ENCODE measurements at regions not wholly inside any gene's neighbourhood (a gene's known extent, or its start where the extent isn't known, plus 50 kb on each side); places are given as distances from the start of the nearest gene placed in this dataset.
"Not testable (repeated sequence)": the region's sequence is repeated elsewhere in the genome, so short reads cannot be mapped to it uniquely, and the experiment has no call there.

DNA sequence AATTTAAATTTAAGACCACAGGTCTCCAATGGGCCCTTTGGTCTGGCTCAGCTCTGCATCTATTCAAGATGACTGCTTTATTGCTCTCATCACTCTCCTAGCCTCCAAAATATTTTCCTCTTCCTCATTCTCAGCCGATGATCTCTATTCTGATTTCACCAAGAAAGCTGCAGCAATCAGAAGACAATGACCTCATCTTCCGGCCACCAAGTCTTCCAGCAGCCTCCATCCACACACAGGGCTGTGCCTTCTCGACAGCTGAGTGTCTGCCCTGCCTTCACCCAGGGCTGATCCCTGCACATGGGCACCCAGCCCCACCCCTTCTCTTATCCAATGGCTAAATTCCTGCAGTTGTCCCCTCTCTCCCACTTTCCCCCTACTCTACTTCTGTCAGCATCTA is 167.1 kb upstream of the NBPF12 start:
- H3K36me3 Mint-ChIP-seq, H3K27ac Mint-ChIP-seq, CTCF ChIA-PET, DNase-seq, H3K27me3 Mint-ChIP-seq, H3K4me1 Mint-ChIP-seq, H3K4me3 Mint-ChIP-seq, H3K9me3 Mint-ChIP-seq: not testable (repeated sequence)

DNA sequence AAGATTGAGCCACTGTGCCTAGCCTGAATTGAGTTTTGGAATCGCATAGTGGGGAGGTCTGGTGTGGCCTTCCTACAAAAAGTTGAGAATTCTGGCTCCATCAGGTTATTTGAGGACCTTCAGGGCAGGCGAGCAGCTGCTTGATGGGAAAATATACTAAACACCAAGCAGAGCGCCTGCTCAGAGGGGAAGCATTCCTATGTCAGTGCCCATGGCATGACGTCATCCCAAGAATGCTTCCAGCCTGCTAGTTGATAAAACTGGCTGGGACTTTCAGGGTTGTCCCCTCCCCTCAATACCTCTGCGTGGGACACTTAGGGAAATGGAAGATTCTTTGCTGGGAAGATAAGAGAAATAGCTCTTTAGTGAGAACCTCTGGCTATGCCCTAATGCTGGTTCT is 174.9 kb upstream of the NBPF12 start:
- H3K36me3 Mint-ChIP-seq, DNase-seq, H3K4me1 Mint-ChIP-seq, H3K4me3 Mint-ChIP-seq, H3K9me3 Mint-ChIP-seq, H3K27me3 Mint-ChIP-seq, H3K27ac Mint-ChIP-seq, CTCF ChIA-PET: not testable (repeated sequence)

DNA sequence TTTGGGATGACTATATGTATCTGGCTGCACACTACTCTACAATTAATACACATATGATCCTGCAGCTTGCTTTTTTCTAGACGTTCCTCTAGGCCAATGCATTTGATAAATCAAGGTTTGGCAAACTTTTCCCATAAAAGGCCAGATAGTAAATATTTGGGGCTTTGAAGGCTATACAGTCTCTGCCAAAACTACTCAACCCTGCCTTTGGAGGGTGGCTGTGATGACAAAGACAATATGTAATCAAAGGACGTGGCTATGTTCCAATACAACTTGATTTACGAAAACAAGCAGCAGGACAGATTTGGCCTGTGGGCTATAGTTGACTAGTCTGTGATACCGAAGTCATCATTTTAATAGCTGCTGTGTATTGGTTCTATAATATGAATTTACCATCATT is 181.3 kb upstream of the NBPF12 start:
- H3K27ac Mint-ChIP-seq, DNase-seq, CTCF ChIA-PET, H3K4me1 Mint-ChIP-seq, H3K36me3 Mint-ChIP-seq, H3K4me3 Mint-ChIP-seq, H3K9me3 Mint-ChIP-seq, H3K27me3 Mint-ChIP-seq: not testable (repeated sequence)

DNA sequence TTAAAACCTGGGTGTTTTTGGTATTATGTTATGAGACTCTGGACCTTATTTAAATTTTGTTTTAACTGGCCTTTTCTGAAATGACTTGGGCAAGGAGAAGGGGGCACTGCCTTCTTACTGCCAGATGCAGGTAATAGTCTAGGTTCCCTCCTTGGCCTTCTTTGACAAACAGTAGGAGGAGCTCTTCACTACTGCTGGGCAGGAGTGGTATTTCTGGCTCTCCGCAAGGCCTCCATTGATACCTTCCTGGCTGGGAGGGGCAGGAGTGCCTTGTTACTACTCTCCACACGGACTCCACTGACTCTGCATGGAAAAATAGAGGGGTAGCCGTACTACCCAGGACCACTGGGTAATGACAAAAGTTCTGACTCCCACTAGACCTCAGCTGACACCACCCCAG is 189.4 kb upstream of the NBPF12 start:
- H3K36me3 Mint-ChIP-seq, CTCF ChIA-PET, H3K27me3 Mint-ChIP-seq, DNase-seq, H3K27ac Mint-ChIP-seq, H3K4me3 Mint-ChIP-seq, H3K4me1 Mint-ChIP-seq, H3K9me3 Mint-ChIP-seq: not testable (repeated sequence)

DNA sequence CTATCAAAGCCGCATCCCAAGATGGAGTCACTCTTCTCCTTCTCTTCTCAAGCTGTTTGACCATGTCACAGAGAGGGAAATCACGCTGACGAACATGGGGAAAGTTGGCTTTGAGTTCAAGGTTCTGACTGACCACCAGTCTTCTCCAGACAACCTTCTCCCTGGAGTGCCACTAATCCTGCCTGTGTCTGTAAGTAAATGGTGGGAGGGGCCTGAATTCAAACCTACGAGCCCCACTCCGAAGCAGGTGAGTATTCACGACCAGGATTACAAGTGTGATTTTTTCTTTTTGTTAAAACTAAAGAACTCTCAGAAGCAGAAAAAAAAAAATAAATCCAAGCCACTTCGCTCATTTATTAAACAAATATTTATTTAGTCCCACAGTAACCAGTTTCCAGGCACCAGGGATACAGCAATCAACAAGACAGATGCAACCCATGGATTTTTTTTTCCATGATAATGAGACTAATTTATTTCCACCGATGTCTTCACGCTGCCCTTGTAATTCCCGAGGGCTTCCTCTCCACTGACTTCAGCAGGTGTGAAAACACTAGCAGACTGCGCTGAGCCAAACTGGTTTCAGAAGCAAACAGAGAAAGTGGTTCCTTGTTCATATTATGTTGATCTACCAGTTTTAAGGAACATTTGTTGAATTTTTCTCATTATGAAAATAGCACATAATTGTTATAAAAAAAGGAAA is 206.0 kb upstream of the NBPF12 start:
- DNase-seq, H3K4me1 Mint-ChIP-seq, H3K27ac Mint-ChIP-seq, H3K9me3 Mint-ChIP-seq, H3K36me3 Mint-ChIP-seq, CTCF ChIA-PET, H3K27me3 Mint-ChIP-seq, H3K4me3 Mint-ChIP-seq: not testable (repeated sequence)

DNA sequence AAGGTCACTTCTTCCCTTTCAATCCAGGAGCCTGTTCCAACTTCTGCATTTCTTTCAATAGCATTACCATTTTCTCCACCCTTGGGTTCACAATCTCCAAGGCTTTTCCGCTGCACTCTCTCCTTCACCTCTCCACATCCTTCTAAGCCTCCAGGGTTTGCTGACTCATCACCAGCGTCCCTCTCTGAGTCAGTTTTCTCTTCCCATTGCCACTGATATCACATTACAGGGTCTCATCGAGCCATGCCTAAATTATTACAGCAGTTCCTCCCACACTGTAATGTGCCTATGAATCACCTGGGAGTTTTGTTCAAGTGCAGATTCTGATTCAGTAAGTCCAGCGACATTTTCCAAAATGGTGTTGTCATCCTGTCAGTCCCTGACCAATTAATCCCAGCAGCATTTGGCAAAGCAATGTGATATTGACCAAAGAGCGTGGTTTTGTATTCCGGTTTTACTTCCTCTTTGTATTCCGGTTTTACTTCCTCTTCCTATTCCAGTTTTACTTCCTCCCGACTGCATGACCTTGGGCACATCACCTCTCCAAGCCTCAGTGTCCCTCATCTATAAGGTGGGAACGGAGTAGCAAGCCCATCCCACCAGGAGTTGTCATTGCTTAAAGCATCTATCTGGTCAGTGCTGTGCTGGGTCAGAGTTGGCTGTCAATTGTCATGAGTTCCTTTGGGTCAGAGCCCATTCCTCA is 208.3 kb upstream of the NBPF12 start:
- CTCF ChIA-PET, DNase-seq, H3K9me3 Mint-ChIP-seq, H3K36me3 Mint-ChIP-seq, H3K27me3 Mint-ChIP-seq, H3K4me3 Mint-ChIP-seq, H3K27ac Mint-ChIP-seq, H3K4me1 Mint-ChIP-seq: not testable (repeated sequence)

DNA sequence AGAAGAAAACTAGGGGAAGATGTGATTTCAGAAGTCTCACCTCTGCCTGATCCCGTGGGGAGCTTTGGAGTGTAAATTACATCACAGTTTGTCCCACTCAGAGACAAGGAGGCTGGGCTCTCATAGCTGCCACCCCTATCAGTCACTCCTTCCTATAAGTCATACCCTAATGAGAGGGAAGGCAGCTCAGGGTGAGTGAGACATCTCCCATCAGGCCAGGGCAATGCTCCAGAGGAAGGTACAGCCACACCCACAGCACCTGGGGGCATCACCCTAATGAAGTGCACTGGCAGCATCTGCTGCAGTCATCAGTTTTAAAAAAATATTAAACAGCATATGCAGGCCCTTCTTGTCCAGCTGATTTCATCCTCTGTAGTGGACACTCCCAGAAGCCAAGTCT is 223.1 kb upstream of the NBPF12 start:
- H3K4me1 Mint-ChIP-seq, H3K27ac Mint-ChIP-seq, DNase-seq, H3K9me3 Mint-ChIP-seq, H3K27me3 Mint-ChIP-seq, H3K4me3 Mint-ChIP-seq, H3K36me3 Mint-ChIP-seq, CTCF ChIA-PET: not testable (repeated sequence)

DNA sequence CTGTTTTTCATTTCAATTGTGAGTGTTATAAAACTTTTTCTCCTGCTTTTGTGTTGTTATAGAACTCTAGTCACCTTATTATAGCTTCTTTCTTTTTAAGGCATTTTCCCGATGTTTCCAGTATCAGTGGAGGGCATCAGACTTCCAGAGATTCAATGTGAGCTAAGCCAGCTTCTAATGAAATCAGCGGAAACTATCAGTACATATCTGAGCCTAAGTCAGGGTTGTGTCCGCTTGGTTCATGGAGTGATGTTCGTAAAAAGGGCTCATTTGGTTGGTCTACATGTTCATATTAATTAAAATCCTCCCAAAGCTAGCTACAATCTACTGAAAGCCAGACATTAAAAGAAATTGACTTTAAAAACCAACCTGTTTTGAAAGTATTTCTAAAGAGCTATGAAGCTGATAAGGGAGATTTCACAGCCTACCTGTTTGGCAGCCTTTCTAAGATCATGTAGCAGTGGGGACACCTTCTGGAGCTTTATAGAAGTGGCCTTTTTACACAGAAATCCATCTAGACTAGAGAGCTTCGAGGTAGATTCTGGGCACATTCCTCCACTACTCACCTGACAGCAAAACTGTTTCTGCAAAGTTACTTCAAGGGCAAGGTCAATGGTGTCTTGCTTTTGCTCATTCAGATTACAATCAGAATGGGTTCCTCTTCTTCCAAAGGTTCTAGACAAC is 227.1 kb upstream of the NBPF12 start:
- H3K27me3 Mint-ChIP-seq, H3K36me3 Mint-ChIP-seq, H3K27ac Mint-ChIP-seq, CTCF ChIA-PET, H3K9me3 Mint-ChIP-seq, H3K4me3 Mint-ChIP-seq, H3K4me1 Mint-ChIP-seq: not testable (repeated sequence)
- peak; percentile 23 for DNase-seq

DNA sequence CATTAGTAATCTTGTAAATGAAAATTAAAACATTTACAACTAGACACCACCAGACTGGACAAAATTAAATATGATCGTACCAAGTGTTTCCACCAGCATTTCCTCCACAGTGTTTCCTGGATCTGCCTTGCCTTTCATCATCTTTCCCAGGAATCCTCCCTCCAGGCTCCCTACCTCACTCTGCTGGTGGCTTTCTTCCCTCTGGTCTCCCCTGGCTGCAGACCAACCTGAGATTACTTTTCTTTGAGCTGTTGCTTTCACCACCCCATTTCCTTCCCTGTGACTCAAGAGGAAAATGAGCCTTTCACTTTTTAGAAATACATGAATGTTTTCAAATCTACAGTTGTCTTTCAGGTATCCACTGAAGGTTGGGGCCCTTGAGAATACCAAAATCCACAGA is 228.8 kb upstream of the NBPF12 start:
- CTCF ChIA-PET, DNase-seq, H3K27me3 Mint-ChIP-seq, H3K27ac Mint-ChIP-seq, H3K9me3 Mint-ChIP-seq, H3K4me1 Mint-ChIP-seq, H3K4me3 Mint-ChIP-seq, H3K36me3 Mint-ChIP-seq: not testable (repeated sequence)

DNA sequence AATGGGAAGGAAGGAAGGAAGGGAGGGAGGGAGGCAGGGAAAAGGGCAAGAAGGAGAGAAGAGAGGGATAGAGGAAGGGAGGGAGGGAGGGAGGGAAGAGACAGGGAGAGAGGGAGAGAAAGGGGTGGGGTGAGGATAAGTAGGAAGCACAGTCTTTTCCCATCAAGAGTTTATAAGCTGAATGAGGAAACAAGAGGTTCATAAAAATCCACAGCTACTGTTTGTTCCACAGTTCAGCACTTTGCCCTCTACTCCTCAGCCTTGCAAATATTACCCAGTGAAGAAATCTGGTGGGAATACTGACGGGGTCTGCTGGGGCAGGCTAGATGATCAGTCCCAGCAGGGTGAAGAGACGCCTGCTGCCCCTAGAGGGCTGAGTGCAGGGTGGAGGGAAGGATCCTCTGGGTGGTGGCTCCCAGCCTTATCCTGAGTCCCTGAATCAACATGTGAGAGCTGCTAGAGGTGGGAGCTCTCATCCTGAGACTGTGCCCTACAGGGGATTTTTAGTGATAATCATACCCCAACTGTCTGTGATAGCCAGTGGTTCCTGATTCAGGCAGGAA is 233.9 kb upstream of the NBPF12 start:
- H3K4me3 Mint-ChIP-seq, DNase-seq, H3K9me3 Mint-ChIP-seq, CTCF ChIA-PET, H3K4me1 Mint-ChIP-seq, H3K27me3 Mint-ChIP-seq, H3K36me3 Mint-ChIP-seq, H3K27ac Mint-ChIP-seq: not testable (repeated sequence)

DNA sequence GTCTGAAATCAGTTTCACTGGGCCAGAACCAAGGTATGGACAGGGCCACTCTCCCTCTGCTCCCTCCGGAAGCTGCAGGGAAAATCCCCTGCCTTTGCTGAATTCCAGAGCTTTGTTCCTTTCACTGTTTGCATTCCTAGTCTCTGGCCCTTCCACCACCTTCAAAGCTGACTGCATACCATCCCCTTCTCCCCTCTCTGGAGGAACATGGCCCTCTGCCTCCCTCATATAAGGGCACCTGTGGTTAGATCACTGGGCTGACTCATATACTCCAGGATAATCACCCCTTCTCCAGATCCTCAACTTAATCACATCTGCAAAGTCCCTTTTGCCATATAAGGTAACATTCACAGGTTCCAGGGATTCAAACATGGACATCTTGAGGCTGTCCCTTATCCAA is 236.8 kb upstream of the NBPF12 start:
- H3K27ac Mint-ChIP-seq, H3K27me3 Mint-ChIP-seq, H3K9me3 Mint-ChIP-seq, H3K36me3 Mint-ChIP-seq, CTCF ChIA-PET, DNase-seq, H3K4me3 Mint-ChIP-seq, H3K4me1 Mint-ChIP-seq: not testable (repeated sequence)

DNA sequence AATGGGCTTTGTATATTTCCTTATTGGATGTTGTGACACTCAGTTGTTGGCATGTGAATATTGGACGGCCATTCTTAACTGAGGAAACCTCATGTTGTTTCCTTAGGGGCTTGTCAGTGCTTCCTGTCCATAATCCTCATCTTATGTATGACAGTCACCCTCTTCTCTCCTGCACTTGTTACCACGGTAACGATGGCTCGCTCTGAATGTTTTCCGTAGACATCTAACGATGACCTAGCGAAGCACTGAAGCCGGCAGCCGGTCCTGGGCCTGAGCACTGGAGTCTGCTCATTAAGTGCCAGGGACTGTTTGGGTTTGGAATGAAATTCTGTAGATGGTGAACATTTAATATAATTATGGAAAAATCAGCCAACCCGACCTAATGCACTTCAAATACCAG is 242.7 kb upstream of the NBPF12 start:
- H3K27ac Mint-ChIP-seq, H3K27me3 Mint-ChIP-seq, CTCF ChIA-PET, H3K4me1 Mint-ChIP-seq, DNase-seq, H3K9me3 Mint-ChIP-seq, H3K4me3 Mint-ChIP-seq, H3K36me3 Mint-ChIP-seq: not testable (repeated sequence)

DNA sequence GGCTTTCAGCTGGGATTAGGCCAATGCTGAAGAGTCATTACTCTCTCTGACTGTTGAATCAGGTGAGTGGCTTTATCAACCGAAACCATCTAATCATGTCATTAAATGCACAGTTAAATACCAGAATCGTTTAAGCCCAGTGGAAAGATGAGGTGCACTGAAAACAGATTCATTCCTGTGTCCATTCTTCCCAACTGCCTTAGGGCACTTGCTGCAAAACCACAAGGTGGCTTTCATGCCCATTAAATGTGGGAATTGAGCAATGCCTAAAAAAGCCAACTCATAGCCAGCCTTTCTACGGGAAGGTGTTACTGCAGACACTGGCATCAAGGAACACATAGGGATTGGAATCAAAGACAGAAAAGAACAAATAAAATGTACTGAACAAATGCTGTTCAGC is 246.3 kb upstream of the NBPF12 start:
- H3K27me3 Mint-ChIP-seq, H3K4me1 Mint-ChIP-seq, H3K36me3 Mint-ChIP-seq, H3K27ac Mint-ChIP-seq, CTCF ChIA-PET, DNase-seq, H3K4me3 Mint-ChIP-seq, H3K9me3 Mint-ChIP-seq: not testable (repeated sequence)

DNA sequence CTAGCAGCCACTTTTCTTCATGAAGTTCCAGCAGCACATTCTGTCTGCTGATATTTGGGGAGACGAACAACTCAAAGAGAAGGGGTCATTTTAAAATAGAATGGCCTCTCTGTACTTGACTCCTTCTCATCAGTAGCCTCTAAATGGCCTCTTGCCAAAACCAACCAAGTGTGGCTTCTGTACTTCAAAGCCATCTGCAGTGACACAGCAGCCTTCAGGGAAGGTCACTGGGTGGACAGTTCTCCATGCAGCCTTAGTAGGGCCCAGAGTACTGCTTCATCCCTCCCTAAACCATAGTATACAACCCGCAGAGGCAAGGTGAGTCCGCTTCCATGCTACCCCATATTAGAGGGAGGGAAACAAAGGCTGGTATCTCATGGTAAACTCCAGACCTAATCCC is 249.2 kb upstream of the NBPF12 start:
- DNase-seq, CTCF ChIA-PET, H3K36me3 Mint-ChIP-seq, H3K27me3 Mint-ChIP-seq, H3K4me3 Mint-ChIP-seq, H3K4me1 Mint-ChIP-seq, H3K9me3 Mint-ChIP-seq, H3K27ac Mint-ChIP-seq: not testable (repeated sequence)

DNA sequence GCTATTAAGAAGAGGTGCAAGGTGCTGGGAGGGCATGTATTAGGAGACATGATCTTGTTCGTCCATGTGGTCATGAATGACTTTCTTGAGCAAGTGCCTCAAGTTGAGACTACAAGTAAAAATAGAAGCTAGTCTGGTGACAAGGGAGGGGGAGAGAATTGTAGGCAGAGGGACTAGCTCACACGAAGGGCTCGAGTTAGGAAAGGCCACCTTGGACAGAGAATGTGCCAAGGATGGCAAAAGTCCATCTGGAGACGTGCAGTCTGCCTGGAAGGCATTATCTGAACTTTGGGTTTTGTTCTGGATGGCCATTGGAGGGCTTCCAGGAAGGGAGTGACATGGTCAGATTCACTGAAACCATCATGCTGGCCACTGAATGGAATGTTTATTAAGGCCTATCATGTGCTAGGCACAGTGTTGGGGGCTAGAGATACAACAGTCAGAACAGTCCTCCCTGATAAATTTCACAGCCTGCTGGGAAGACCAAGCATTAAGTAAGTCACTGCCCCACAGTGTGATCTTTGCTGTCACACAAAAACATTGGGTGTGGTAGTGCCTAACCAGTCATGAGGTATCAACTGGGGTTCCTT is 251.3 kb upstream of the NBPF12 start:
- H3K27ac Mint-ChIP-seq, H3K9me3 Mint-ChIP-seq, DNase-seq, H3K36me3 Mint-ChIP-seq, H3K4me3 Mint-ChIP-seq, CTCF ChIA-PET, H3K27me3 Mint-ChIP-seq, H3K4me1 Mint-ChIP-seq: not testable (repeated sequence)

Measured in activated naive CD4-positive, alpha-beta T cell treated with anti-CD3 and anti-CD28 coated beads, Interleukin-2, amount 10 ng/mL, durations not matched to agents 7 days and 5 days (primary cell).